Tibial artery (tissue), 4 donors: ENCODE measurements at regions not wholly inside any gene's neighbourhood (a gene's known extent, or its start where the extent isn't known, plus 50 kb on each side); places are given as distances from the start of the nearest gene placed in this dataset.

ENCODE experiments used
- DNase-seq, 2 donors: peaks; one replicate each; pipeline ENCODE4 v3.0.0-alpha.2; 2019
- H3K27ac ChIP-seq, 2 donors: fragments of 200-600 bp; sonication (generic) in 1 of 2; 1 replicate in 1 of 2; 2 replicates in 1 of 2; pipeline ENCODE4 v1.5.1; 2018 to 2019; ENCODE audit warnings: mild to moderate bottlenecking in 1 of 2
- H3K27me3 ChIP-seq, 2 donors: fragments of 200-600 bp; sonication (generic) in 1 of 2; one replicate each; pipeline versions ENCODE4 v1.5.1 to v1.6.0; 2016 to 2019
- H3K36me3 ChIP-seq, 3 donors: fragments of 200-600 bp; sonication (generic) in 2 of 3; one replicate each; pipeline ENCODE4 v1.5.1; 2016 to 2019; ENCODE audit warnings: mild to moderate bottlenecking in 2 of 3
- H3K4me1 ChIP-seq, 4 donors: fragments of 200-600 bp; sonication (generic) in 2 of 4; 1 replicate in 3 of 4; 2 replicates in 1 of 4; pipeline ENCODE4 v1.5.1; 2016 to 2019
- H3K4me3 ChIP-seq, 2 donors: fragments of 200-600 bp; sonication (generic) in 1 of 2; 1 replicate in 1 of 2; 2 replicates in 1 of 2; pipeline ENCODE4 v1.5.1; 2018 to 2019; ENCODE audit warnings: mild to moderate bottlenecking in 2 of 2
- H3K9me3 ChIP-seq, 3 donors: fragments of 200-600 bp; sonication (generic) in 1 of 3; one replicate each; pipeline ENCODE4 v1.5.1; 2016 to 2019
- CTCF ChIP-seq, 2 experiments: fragments of 200-600 bp in 1 of 2; fragments of 450-650 bp in 1 of 2; IDR thresholded peaks; one replicate each; pipeline ENCODE4 v1.5.1; 2017 to 2019; ENCODE audit warnings: antibody characterized with exemption in 2 of 2, mild to moderate bottlenecking in 1 of 2, moderate library complexity in 1 of 2
- intact Hi-C: fragments of 100-400 bp; cut with DNase I; formaldehyde crosslinking; loops from one replicate; pipeline ENCODE4 v1.15.0; 2023; ENCODE audit warnings: low total_unique reads

- no peak for TF ChIP-seq CTCF (IDR thresholded peaks at IDR 0.05)
- H3K4me3 ChIP-seq: no peak overlapping the region
- DNase-seq: no peak
- no peaks in the 10 kb centered on the region for H3K36me3 ChIP-seq
- H3K27me3 ChIP-seq: no peaks in the 10 kb centered on the region
- H3K27ac ChIP-seq: no peak overlapping the region
- H3K4me1 ChIP-seq: no peaks in the 10 kb centered on the region
- intact Hi-C loops: no loop called here
- no peaks in the 10 kb centered on the region for H3K9me3 ChIP-seq
These were observed 208.9 kb downstream of the ZNF608 start for GRCh38 chr5:124537522-124537921.

DNA sequence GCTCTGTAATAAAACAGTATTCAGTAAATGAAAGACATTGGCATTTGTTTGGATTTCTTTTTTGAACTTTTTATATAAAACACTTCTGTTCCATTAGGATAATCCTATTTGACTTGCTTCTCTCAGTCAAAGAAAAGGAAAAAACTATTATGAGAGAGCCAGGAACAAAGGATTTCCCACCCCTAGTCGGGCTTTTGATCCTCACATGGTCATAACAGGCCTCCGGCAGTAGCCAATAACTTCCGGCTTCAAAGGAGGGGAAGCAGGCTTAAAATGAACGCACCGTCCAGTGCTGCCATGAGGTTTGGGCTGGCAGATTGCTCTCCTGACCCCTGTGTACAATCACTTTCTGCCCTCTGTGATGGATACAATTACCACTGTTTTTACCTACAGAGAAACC, 209.3 kb downstream of the ZNF608 start:
- intact Hi-C loops: no loop called here

DNA sequence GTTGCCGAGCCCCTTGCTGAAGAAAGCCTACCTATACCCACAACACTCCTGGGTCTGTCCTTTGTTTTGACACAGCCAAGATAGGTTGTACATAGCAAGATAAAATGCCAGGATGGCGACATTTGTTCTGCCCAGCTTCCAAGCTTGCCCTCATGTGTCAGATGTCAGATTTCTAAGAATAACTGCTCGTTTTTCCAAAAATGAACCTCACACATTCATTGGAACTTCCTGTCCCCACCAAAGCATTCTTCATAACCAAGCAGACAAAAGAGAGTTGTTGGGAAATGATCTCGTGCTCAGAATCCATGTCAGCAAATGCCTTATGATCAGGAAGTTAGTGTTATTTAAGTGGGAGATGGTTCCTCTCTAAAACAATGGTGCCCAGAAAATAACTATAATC, 210.1 kb downstream of the ZNF608 start:
- Histone ChIP-seq H3K27me3 (no peaks in the 10 kb centered on the region), H3K4me3 (no peak overlapping the region), H3K36me3 (no peaks in the 10 kb centered on the region), H3K4me1 (no peaks in the 10 kb centered on the region), H3K9me3 (no peaks in the 10 kb centered on the region), H3K27ac (peak overlapping the region in 1 of 2 donors; percentile 2)
- no peak for DNase-seq
- intact Hi-C loops: no loop called here
- no peak for TF ChIP-seq CTCF (IDR thresholded peaks at IDR 0.05)

More for the DNA sequence above, 209.3 kb downstream of the ZNF608 start:
- DNase-seq: no peak
- Histone ChIP-seq H3K4me1 (no peaks in the 10 kb centered on the region), H3K27ac (no peak overlapping the region), H3K9me3 (no peaks in the 10 kb centered on the region), H3K4me3 (no peak overlapping the region), H3K36me3 (no peaks in the 10 kb centered on the region), H3K27me3 (no peaks in the 10 kb centered on the region)
- TF ChIP-seq CTCF (IDR thresholded peaks at IDR 0.05): no peak

DNA sequence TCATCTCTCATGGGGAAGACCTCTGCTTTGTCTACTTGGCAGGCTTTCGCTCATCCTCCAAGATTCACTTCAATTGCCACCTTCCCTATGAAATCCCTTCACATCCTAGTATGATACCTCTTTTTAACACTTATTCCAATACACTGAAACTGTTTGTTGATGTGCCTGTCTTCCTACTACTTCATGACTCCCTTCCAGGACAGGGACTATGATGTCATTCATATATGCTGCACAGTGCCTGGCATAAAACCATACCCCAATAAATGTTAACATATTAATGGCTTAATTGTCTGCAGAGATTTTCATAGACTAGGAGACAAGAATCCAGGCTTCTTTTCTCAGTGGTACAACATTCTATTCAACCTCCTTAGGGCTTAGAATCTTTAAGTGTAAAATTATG, 215.5 kb downstream of the ZNF608 start:
- H3K4me1 ChIP-seq: peaks cover 0 to 13% (median 5%) of the 10 kb centered on the region in 4 donors
- intact Hi-C loops: no loop called here
- H3K4me3 ChIP-seq: no peak overlapping the region
- no peak for TF ChIP-seq CTCF (IDR thresholded peaks at IDR 0.05)
- no peak for DNase-seq
- no peaks in the 10 kb centered on the region for H3K27me3 ChIP-seq
- no peaks in the 10 kb centered on the region for H3K36me3 ChIP-seq
- H3K9me3 ChIP-seq: no peaks in the 10 kb centered on the region
- H3K27ac ChIP-seq: no peak overlapping the region

DNA sequence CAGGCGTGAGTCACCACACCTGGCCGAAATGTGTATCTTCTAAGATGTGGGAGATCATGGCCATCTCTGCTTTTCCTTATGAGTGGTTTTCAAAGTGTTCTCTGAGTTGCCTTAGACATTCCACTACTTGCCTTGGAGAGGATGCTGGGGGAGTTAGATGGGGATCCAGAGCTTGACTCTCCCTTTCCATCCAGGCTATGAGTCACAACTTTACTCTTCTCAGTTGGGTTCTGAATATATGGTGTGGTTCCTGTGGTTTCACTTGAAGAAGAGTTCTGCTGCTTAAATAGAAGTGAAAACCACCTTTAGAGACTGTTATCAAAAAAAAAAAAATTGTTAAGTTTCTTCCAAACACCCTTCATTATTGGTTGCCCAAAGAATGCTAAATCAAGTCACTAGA, 217.6 kb downstream of the ZNF608 start:
- no peaks in the 10 kb centered on the region for H3K9me3 ChIP-seq
- no peak for DNase-seq
- no peaks in the 10 kb centered on the region for H3K36me3 ChIP-seq
- no peak for TF ChIP-seq CTCF (IDR thresholded peaks at IDR 0.05)
- intact Hi-C loops: no loop called here
- no peak overlapping the region for H3K27ac ChIP-seq
- no peak overlapping the region for H3K4me3 ChIP-seq
- H3K27me3 ChIP-seq: no peaks in the 10 kb centered on the region
- peaks cover 0 to 13% (median 5%) of the 10 kb centered on the region in 4 donors for H3K4me1 ChIP-seq
